ENCODE measurements at regions not wholly inside any gene's neighbourhood (a gene's known extent, or its start where the extent isn't known, plus 50 kb on each side); places are given as distances from the start of the nearest gene placed in this dataset.

DNA sequence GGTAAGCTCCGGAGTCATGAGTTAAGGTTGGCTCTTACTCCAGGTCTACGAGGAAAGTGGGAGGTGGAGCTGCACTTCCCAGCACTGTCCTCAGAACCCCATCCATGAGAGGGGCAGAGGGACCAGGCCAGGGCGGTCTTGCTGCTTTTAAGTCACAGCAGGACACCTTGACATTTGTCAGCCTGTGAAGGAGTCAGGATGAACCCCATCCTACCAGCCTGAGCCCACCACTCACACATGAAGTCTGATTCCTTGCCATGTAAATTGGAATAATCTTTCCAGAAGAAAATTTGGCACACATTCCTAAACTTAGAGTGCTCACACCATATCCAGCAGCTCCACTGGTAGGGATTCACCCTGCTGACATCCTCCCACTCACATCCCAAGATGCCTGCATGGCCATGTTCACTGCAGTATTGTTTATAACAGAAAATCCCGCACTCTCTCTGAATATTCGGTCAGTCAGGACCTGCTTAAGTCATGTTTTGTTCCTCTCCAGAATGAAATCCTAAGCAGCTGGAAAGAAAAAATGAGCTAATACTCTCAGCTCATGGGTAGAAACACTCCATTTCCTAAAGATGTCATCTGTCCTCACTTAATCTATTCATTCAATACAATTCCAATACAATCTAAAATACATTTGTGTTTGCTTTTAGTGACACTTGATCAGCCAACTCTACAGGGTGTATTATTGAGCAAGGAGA, 79.3 kb upstream of the COL5A1 start (continued):
- TF ChIP-seq ZBTB33 (CRISPR knock-in tag; IDR thresholded peaks at IDR 0.05): no peak
- no peak for TF ChIP-seq ZNF507 (tag; conservative IDR thresholded peaks at IDR 0.05)
- no peak for TF ChIP-seq RUNX1 (IDR thresholded peaks at IDR 0.05; ENCODE audit: low read depth)

DNA sequence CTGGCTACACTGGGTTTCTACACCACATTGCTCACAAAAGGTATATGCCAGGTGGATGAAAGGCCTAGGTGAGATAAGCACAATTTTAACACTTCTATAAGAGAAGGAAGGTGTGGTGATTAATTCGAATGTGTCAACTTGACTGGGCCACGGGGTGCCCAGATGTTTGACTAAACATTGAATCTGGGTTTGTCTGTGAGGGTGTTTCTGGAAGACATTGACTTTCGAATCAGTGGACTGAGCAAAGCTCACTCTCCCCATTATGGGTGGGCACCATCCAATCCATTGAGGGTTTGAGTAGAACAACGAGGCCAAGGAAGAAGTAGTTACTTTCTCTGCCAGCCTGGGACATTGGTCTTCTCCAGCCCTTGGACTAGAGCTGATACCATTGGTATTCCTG, 78.2 kb upstream of the COL5A1 start:
- Histone ChIP-seq H3K9me3 (replicated peaks; ENCODE audit: control insufficient read depth, insufficient read depth, low read depth, low read length) (no peaks in the 10 kb centered on the region), H3K4me3 (no peak overlapping the region), H3K9me1 (ENCODE audit: control insufficient read depth, insufficient read depth, low read length) (no peaks in the 10 kb centered on the region), H3K27ac (ENCODE audit: extremely low read depth, low read depth, low read length) (no peak overlapping the region), H3K36me3 (ENCODE audit: control insufficient read depth, insufficient read depth, low read length) (no peaks in the 10 kb centered on the region), H4K20me1 (replicated peaks; ENCODE audit: control insufficient read depth, insufficient read depth, low read length) (peaks cover 5% of the 10 kb centered on the region; the same call in 1 of the 2 replicates), H2AFZ (ENCODE audit: low read depth, low read length) (no peak overlapping the region), H3K9ac (ENCODE audit: insufficient read depth in 1 of 2, low read depth in 2 of 2, low read length in 2 of 2) (no peak overlapping the region), H3K4me2 (ENCODE audit: insufficient read depth, low read length) (no peak overlapping the region), H3K79me2 (ENCODE audit: control insufficient read depth, insufficient read depth, low read length) (no peaks in the 10 kb centered on the region), H3K4me1 (replicated peaks in 1 of 2; ENCODE audit: control insufficient read depth in 2 of 2, insufficient read depth in 2 of 2, low read length in 2 of 2) (no peaks in the 10 kb centered on the region), H3K27me3 (ENCODE audit: control insufficient read depth in 2 of 2, insufficient read depth in 2 of 2, low read length in 2 of 2) (peaks cover 4 to 53% of the 10 kb centered on the region in 2 experiments; a peak in 3 of 5 replicates)
- DNase-seq (ENCODE audit: extremely low read depth in 1 of 4, low spot score in 3 of 4): no peak
- intact Hi-C loops (cut with micrococcal nuclease): no loop called here
- no TSS peak for BruUV-seq (replicated peaks)
- ChIA-PET CTCF (ENCODE audit: low intra/inter-chr PET ratio) (no interaction called here), POLR2A (no interaction called here)
- no peak for ATAC-seq
- 0% methylated on average over 4 of the region's 4 CpGs for WGBS (ENCODE audit: insufficient coverage, low coverage, missing lambda C conversion rate)
- no peak for FAIRE-seq
- in situ Hi-C loops (cut with MboI): no loop called here
- TF ChIP-seq MCM3 (IDR thresholded peaks at IDR 0.05) (no peak), PHB2 (IDR thresholded peaks at IDR 0.05; ENCODE audit: low read depth) (no peak), ZNF77 (CRISPR knock-in tag; IDR thresholded peaks at IDR 0.05) (no peak), MED1 (CRISPR knock-in tag; IDR thresholded peaks at IDR 0.05; ENCODE audit: borderline replicate concordance) (no peak), ELF2 (CRISPR knock-in tag; IDR thresholded peaks at IDR 0.05) (no peak), ZFP36 (IDR thresholded peaks at IDR 0.05; ENCODE audit: low read depth, low read length, partially characterized antibody) (no peak), DEAF1 (CRISPR knock-in tag; IDR thresholded peaks at IDR 0.05) (no peak), BDP1 (IDR thresholded peaks at IDR 0.05; ENCODE audit: insufficient read depth, insufficient read length) (no peak), TAL1 (IDR thresholded peaks at IDR 0.05) (no peak), TCF7 (IDR thresholded peaks at IDR 0.05; ENCODE audit: borderline replicate concordance) (no peak), ZNF316 (IDR thresholded peaks at IDR 0.05) (no peak), RUNX1 (IDR thresholded peaks at IDR 0.05; ENCODE audit: low read depth) (no peak), HOXB6 (CRISPR knock-in tag; IDR thresholded peaks at IDR 0.05; ENCODE audit: borderline replicate concordance) (no peak), E2F3 (CRISPR knock-in tag; IDR thresholded peaks at IDR 0.05) (no peak), KLF13 (tag; IDR thresholded peaks at IDR 0.05; ENCODE audit: borderline replicate concordance, low read depth) (no peak)
- TF ChIP-seq, protein P1, sequence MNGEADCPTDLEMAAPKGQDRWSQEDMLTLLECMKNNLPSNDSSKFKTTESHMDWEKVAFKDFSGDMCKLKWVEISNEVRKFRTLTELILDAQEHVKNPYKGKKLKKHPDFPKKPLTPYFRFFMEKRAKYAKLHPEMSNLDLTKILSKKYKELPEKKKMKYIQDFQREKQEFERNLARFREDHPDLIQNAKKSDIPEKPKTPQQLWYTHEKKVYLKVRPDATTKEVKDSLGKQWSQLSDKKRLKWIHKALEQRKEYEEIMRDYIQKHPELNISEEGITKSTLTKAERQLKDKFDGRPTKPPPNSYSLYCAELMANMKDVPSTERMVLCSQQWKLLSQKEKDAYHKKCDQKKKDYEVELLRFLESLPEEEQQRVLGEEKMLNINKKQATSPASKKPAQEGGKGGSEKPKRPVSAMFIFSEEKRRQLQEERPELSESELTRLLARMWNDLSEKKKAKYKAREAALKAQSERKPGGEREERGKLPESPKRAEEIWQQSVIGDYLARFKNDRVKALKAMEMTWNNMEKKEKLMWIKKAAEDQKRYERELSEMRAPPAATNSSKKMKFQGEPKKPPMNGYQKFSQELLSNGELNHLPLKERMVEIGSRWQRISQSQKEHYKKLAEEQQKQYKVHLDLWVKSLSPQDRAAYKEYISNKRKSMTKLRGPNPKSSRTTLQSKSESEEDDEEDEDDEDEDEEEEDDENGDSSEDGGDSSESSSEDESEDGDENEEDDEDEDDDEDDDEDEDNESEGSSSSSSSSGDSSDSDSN (IDR thresholded peaks at IDR 0.05; ENCODE audit: borderline replicate concordance in 1 of 2, low read depth in 2 of 2, low read length in 2 of 2): no peak
